ENCODE measurements at regions not wholly inside any gene's neighbourhood (a gene's known extent, or its start where the extent isn't known, plus 50 kb on each side); places are given as distances from the start of the nearest gene placed in this dataset.

DNA sequence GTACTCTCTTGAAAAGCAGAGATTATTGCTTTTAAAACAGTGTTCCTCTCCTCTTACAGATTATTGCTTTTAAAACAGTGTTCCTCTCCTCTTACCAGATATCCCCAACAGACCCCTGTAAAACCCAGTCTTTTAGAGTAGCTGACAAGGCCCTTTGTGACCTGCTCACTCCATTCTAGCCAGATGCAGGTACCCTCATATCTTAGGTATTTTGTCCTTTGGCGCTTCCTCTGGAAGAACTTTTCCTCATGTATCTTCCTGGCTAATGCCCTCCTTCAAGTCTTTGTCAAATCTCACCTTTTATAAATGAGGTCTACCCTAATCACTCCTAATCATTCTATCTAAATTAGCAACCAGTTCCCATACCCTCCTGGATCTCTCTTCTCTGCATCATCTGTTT lies 536.0 kb downstream of the BTBD3 start:
- Histone ChIP-seq H3K79me2 (ENCODE audit: insufficient read depth, low read length) (no peaks in the 10 kb centered on the region), H3K4me2 (ENCODE audit: insufficient read depth, insufficient read length, low read length) (no peak overlapping the region), H3K56ac (ENCODE audit: insufficient read length, low read depth, low read length) (no peak overlapping the region), H4K5ac (ENCODE audit: insufficient read length, low read depth, low read length) (no peak overlapping the region), H2BK15ac (ENCODE audit: low read depth, low read length) (no peak overlapping the region), H3K4ac (ENCODE audit: low read depth, low read length) (no peak overlapping the region), H3K14ac (ENCODE audit: insufficient read depth, low read length) (no peak overlapping the region), H2BK120ac (ENCODE audit: low read depth, low read length, poor library complexity, severe bottlenecking) (no peak overlapping the region), H3K18ac (ENCODE audit: insufficient read length, low read depth, low read length) (no peak overlapping the region), H3T11ph (ENCODE audit: low read length) (no peak overlapping the region), H4K8ac (replicated peaks; ENCODE audit: insufficient read length, low read depth, low read length) (no peak overlapping the region), H2AK5ac (ENCODE audit: insufficient read length, low read length) (no peak overlapping the region), H3K23ac (ENCODE audit: insufficient read length, low read depth, low read length) (no peak overlapping the region), H3K23me2 (ENCODE audit: insufficient read length, low read depth, low read length, poor library complexity, severe bottlenecking) (no peaks in the 10 kb centered on the region), H3K27me3 (ENCODE audit: insufficient read depth, low read length) (no peaks in the 10 kb centered on the region), H3K9ac (ENCODE audit: extremely low read depth, insufficient read length, low read length) (no peak overlapping the region), H3K27ac (ENCODE audit: insufficient read length, low read depth, low read length) (no peak overlapping the region), H3K4me1 (ENCODE audit: insufficient read depth, low read length) (no peaks in the 10 kb centered on the region), H4K20me1 (ENCODE audit: control insufficient read depth, insufficient read depth, insufficient read length) (no peaks in the 10 kb centered on the region), H3K9me3 (ENCODE audit: control insufficient read depth, low read depth, low read length) (no peaks in the 10 kb centered on the region), H3K79me1 (ENCODE audit: insufficient read depth, low read depth, low read length, poor library complexity, severe bottlenecking) (no peaks in the 10 kb centered on the region), H2BK20ac (ENCODE audit: low read depth, low read length, poor library complexity, severe bottlenecking) (no peak overlapping the region), H2AFZ (ENCODE audit: low read length) (no peak overlapping the region), H2BK5ac (ENCODE audit: insufficient read length, low read length) (no peak overlapping the region), H2BK12ac (ENCODE audit: insufficient read length, low read depth, low read length) (no peak overlapping the region), H4K91ac (ENCODE audit: insufficient read length, low read depth, low read length) (no peak overlapping the region)
- Mint-ChIP-seq H3K9me3 (peaks cover 29 to 31% of the 10 kb centered on the region in 2 experiments), H3K27me3 (ENCODE audit: low read depth) (no peaks in the 10 kb centered on the region; the same call in none of the 2 replicates), H3K27ac (no peak overlapping the region), H3K36me3 (ENCODE audit: insufficient read depth in 1 of 3, low read depth in 3 of 3) (peaks cover 20 to 31% (median 22%) of the 10 kb centered on the region in 3 experiments), H3K4me3 (no peak overlapping the region), H3K4me1 (peaks cover 0 to 5% of the 10 kb centered on the region in 2 experiments; a peak in 1 of 4 replicates)
- WGBS (ENCODE audit: extremely low coverage, insufficient read length, low lambda C conversion rate), result no CpG with 5 or more reads among the region's 1 CpG
- TF ChIP-seq, protein P1, sequence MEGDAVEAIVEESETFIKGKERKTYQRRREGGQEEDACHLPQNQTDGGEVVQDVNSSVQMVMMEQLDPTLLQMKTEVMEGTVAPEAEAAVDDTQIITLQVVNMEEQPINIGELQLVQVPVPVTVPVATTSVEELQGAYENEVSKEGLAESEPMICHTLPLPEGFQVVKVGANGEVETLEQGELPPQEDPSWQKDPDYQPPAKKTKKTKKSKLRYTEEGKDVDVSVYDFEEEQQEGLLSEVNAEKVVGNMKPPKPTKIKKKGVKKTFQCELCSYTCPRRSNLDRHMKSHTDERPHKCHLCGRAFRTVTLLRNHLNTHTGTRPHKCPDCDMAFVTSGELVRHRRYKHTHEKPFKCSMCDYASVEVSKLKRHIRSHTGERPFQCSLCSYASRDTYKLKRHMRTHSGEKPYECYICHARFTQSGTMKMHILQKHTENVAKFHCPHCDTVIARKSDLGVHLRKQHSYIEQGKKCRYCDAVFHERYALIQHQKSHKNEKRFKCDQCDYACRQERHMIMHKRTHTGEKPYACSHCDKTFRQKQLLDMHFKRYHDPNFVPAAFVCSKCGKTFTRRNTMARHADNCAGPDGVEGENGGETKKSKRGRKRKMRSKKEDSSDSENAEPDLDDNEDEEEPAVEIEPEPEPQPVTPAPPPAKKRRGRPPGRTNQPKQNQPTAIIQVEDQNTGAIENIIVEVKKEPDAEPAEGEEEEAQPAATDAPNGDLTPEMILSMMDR (conservative IDR thresholded peaks at IDR 0.05), result no peak
- DNase-seq, result no peak
